GM21367 (cell line): ENCODE measurements at regions not wholly inside any gene's neighbourhood (a gene's known extent, or its start where the extent isn't known, plus 50 kb on each side); places are given as distances from the start of the nearest gene placed in this dataset.

Experiments
- ATAC-seq: cut with Tn5 transposase; IDR thresholded peaks from one replicate; pipeline ENCODE4 v1.9.1; 2021; ENCODE audit not compliant: unreplicated experiment

- ATAC-seq = no peak
Observed at GRCh38 chr11:37002831-37003230, 404.8 kb upstream of the RAG2 start.

DNA sequence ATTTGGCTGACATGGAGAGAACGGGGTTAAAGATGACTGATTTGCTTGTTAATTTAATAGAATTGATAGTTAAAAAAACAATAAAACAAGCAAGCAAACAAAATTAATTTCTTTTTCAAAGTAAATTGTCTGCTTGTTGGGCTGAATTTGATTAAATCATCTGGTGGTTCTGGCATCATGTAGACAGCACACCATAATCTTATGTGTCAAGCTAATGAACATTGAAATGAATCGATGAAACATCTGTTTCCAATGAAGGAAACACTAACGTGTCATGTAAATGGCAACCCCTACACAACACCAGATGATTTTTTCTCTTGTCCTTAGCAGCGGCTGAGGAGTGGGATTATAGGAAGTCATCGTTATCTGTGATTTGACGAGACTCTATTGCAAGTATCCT lies 399.6 kb upstream of the RAG2 start:
- ATAC-seq = no peak

DNA sequence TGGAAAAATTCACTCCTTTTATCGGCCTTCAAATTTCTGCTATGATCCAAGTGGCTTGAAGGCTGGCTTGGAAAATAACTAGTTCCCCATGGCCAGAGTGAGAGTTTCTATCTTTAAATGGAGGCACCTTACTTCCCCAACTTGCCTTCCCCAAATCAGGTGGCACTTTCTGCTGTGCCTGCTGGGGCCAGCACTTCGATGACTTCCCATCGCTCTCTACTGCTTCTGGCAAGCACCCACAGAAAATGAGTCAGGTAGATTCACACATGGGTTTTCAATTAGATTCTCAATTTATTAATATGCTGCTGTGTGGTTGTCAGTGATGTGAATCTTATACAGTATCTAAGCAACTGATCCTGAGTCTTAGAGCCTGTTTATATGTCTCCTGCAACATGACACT lies 398.8 kb upstream of the RAG2 start:
- ATAC-seq = no peak

DNA sequence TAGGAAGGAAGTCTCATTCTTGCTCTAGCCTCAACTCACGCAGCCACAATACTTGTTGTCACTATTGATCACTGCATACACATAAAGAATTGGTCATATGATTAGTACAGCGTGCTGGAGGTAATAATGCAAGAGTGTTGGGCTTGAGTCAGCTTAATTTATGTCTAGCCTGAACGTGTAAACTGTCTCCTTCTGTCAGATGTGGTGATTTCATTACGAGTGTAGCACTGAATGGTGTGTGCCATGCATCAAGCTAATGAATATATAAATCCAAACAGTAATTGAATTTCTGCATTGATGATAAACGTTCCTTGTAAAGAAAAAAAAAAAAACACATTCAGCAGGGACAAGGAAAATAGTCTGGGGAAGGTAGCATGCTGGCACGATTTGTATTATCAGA lies 396.2 kb upstream of the RAG2 start:
- ATAC-seq = no peak

- no peak for ATAC-seq
Observed at GRCh38 chr11:36988556-36988955, 390.5 kb upstream of the RAG2 start.

- no peak for ATAC-seq
Observed at GRCh38 chr11:36985562-36985961, 387.5 kb upstream of the RAG2 start.

DNA sequence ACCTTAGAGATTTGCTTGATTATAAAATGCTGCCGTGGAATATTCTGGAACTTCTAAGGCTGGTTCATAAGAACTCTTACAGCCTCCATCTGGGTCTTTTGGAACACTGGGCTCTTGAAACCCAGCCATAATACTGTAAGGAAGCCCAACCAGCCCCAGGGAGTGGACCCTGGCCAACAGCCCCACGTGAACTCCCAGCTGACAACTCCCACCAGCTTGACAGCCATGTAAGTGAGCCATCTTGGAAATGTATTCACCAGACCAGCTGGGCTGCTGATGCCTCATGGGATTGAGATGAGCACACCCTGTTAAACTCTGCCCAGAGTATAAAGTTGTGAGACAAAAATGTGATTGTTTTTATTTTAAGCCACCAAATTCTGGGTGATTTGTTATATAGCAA lies 378.7 kb upstream of the RAG2 start:
- no peak for ATAC-seq

DNA sequence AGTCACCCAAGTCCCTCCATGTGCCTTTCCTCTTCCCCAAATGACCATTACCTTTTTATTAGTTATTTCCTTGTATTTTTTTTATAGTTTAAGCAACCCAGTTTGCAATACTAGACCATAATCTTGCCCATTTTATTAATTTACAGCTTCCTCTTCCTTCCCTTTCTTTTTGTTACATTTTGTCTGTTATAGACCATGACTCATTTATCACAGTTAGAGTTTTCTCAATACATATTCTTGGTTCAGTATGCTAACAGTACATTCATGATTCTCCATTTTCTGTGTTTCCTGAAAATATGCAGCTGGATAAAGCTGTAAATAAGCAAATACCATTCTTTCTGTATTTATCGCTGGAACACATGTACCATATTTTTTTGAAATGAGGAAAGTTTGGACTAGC lies 376.7 kb upstream of the RAG2 start:
- ATAC-seq = no peak

DNA sequence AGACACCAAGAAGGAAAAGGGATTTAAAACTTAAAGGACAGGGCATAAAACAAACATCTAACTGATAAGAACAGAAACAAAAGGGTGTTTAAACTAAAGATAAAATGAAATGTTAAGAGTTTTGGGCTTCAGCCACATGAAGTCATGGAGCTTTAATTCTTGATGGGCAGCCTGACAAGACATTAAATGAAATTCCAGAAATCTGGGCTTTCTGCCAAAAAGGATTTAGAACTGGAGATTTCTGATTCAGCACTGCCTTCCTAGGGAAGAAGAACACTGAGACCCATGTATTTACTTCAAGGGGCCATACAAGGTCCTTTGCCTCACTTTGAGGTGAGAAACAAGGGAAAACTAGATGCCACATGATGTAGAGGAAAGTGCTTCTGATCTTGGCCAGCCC lies 355.9 kb upstream of the RAG2 start:
- ATAC-seq = no peak

DNA sequence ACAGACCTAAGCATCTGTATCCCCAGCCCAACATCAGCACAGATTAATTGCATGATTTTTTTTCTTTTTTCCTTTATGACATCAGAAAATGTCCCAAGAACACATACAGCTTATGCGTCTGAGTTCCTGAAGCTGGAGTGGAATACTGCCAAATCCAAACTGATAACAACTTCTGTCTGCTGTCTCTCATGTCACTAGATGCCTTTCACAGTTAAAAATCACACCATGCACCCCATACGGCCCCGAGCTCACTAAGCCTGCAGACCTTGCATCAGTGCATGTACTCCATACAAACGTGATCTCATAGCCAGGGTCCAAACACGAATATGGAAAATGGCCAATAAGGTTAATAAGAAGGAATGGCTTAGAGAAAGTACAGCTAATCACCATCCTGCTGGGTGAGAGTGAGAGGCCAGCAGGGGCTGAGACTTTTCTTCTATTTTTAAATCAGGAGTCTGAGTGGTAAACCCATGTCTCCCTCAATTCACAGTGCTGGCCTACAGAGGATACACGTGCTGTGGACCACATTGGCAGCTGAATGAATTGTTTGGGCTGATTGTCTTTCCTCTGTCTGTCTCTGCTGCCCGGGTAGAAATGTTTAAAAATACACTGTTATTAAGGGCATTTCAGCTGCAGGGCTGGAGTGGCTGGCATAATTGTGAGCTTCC lies 350.6 kb upstream of the RAG2 start:
- no peak for ATAC-seq

DNA sequence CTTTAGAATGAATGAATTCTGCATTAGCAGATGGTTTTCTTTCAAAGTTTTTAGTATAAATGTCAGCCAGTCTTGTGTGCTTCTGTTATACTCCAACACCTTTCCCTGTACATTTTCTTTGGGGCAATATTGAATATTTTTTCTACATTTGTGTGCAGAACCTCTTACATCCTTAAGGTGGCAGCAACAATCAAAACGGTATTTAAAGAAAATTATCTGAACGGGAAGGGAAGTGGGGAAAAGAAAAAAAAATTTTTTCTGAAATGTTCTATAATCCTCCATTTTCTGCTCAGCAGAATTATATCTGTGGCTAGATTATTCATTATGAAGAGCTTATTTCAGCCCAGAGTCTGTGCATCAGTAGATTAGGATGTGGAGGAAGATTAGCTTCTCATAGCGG lies 347.3 kb upstream of the RAG2 start:
- ATAC-seq = no peak

GRCh38 chr11:36933481-36933880 lies 335.4 kb upstream of the RAG2 start:
- no peak for ATAC-seq

DNA sequence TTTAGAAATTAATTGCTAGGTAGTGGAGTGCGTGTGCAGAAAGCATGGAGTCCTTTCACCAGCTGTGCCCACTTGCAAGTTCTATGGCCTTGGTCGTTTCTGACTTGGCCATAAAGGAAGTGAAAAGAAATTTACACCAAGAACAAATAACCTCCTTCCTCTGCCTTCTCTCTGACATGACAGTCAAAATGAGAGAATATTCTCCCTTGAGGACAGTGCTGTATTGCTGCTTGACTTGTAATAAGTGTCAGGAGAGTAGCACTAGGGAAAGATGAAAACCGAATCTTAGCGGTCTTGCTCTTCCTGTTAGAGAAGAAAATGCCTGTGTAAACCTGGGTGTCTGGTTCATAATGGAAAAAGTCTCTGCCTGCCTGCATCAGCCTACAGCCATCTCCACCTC lies 333.1 kb upstream of the RAG2 start:
- ATAC-seq = no peak

DNA sequence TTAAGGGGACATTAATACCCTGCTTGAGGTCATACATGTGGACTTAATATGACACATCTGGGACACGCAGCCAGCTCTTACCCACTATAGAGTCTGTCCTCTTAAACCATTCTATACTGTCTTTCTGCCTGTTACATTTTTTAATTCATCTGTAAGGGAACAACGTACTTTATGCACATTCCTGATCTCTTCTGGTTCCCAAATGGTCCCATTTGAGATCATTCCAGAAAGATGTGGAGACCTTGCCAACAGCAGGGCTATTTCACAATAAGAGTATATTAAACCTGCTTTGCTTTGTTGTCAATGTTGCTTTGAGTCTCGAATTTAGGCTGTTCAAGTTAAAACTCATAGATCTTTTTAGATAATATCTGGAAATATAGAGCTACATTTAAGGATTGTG lies 332.2 kb upstream of the RAG2 start:
- no peak for ATAC-seq

DNA sequence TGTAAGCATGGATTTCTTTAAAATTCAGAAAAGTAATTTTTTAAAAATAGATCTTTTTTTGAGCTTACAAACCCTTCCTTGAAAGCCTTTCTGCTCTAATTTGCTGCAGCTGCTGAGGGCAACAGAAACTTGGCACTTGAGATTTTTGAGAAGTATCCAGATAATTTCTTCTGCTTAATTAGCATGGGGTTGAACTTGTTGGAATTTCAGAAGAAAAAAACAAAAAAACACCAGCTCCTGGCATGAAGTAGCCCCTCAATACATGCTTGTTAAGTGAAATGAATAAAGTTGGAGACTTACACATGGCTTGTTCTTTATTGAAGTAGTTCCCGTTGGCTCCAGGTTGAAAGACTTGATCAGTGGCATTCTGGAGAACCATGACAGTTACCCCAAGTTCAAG lies 331.4 kb upstream of the RAG2 start:
- no peak for ATAC-seq

- ATAC-seq = no peak
Observed at GRCh38 chr11:36928621-36929020, 330.6 kb upstream of the RAG2 start.

DNA sequence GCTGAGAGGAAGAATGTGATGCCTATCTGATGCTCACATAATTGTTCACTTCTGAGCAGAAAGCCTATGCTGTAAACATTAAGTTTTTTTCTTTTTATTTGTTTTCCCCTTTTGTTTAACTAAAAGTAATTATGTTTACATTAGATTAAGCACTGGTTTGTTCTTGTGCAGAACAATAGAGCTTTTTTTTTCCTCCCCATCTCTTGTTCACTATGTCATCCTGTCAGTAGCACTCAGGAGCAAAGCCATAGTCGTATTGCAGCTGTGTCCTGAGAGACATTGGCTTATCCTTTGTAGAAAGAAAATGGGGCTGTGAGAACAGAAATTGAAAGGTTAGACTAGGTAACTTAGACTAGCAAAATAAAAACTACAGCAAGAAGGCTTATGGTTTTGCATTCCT lies 301.8 kb upstream of the RAG2 start:
- no peak for ATAC-seq

- no peak for ATAC-seq
Observed at GRCh38 chr11:36890841-36891240, 292.8 kb upstream of the RAG2 start.

GRCh38 chr11:36890121-36890679 lies 292.2 kb upstream of the RAG2 start:
- no peak for ATAC-seq

- ATAC-seq = no peak
Observed at GRCh38 chr11:36885154-36885553, 287.1 kb upstream of the RAG2 start.

DNA sequence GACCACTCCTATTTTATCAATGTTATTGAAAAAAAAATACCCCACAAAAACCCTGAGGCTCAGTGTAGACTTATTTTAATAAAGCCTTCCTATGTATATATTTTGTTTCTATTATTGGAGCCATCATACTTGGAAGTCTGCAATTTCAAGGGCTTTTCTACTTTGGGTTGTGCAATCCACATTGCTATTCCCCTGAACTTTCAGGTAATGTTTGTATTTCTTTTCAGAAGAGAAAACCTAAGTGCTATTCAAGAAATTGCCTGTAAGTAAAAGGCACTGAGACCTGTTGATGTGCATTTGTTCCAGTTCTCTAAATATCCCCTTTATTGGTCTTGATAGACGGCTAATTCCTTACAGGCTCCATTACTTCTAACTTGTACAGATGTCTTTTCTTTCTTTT lies 280.7 kb upstream of the RAG2 start:
- no peak for ATAC-seq

DNA sequence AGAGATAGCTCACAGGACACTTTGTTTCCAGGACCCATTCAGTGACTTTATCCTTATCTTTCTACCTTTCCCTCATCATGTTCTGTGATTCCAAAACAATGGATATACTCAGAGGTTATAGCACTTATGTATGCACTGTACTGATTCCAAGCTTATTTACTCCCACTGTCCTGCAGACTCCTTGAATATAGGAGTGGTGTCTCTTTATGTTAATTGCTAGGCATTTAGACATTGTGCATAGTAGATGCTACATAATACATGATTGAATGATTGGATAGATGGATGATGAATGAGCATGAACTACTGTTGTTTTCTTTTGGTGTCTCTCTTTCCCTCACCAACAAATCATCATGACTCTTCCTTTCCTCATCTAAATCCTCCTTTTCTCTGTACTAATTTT lies 279.1 kb upstream of the RAG2 start:
- no peak for ATAC-seq

DNA sequence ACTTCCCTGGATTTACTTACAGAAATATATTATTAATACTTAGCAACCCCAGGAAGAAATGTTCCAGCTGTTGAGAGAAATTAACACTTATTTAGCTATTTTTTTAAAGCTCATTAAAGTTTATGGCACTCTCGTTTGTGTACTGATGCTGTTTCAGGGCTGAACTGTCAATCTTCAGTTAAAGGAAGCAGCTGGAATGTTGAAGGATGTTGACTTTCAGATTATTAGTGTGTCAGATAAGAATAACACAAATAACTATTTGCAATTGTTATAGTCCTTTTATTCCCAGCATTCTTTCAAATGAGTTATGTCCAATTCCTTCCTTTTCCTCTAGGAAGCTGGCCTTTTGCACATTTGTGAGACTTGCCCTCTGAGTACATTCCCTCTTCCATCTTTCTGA lies 278.2 kb upstream of the RAG2 start:
- no peak for ATAC-seq
